K562 (cell line): ENCODE measurements at regions not wholly inside any gene's neighbourhood (a gene's known extent, or its start where the extent isn't known, plus 50 kb on each side); places are given as distances from the start of the nearest gene placed in this dataset.

ENCODE experiments used
- ATAC-seq: fragments of 200-7000 bp; cut with Tn5 transposase; 3 replicates; pipeline ENCODE4 v1.9.1; 2020; ENCODE audit warnings: moderate library complexity
- BruUV-seq: library from RNA; stranded (reverse); fragments of 400-500 nt; replicated peaks from 2 replicates; lab custom pipeline; 2021; lab: Mats Ljungman, UMichigan
- CTCF ChIA-PET: fragments of 300-600 bp; formaldehyde crosslinking; extraction: SDS; loops from one replicate; lab custom pipeline; 2021; ENCODE audit warnings: low intra/inter-chr PET ratio; lab: Yijun Ruan, JAX
- POLR2A ChIA-PET: fragments of 300-600, 350-650 bp; sonication (Branson Sonifier 250); formaldehyde crosslinking; extraction: SDS; loops from one replicate; lab custom pipeline; 2021; ENCODE audit warnings: antibody characterized with exemption, inconsistent platforms; lab: Yijun Ruan, JAX
- DNase-seq, 4 experiments: peaks; one replicate each; pipeline versions ENCODE4 v3.0.0 to v3.0.0-alpha.2; 2011 to 2018; ENCODE audit warnings: low spot score in 3 of 4, mixed read lengths in 3 of 4; ENCODE audit errors: extremely low read depth in 1 of 4
- FAIRE-seq: peaks from 2 replicates; lab custom pipeline; 2011; peaks lifted over from hg19 to GRCh38; lab: Jason Lieb, UNC
- H2AFZ ChIP-seq: 2 replicates; pipeline ENCODE4 v1.6.0; 2011; ENCODE audit warnings: low read depth, low read length, control low read depth, inconsistent platforms
- H3K27ac ChIP-seq: fragments of 200-600 bp; 3 replicates; pipeline ENCODE4 v1.8.0; 2011; ENCODE audit warnings: low read depth, mild to moderate bottlenecking, control low read depth, inconsistent platforms, low read length, moderate library complexity, mixed read lengths; ENCODE audit errors: extremely low read depth
- H3K27me3 ChIP-seq, 2 experiments: fragments of 300-600 bp in 1 of 2; 2 replicates in 1 of 2; 3 replicates in 1 of 2; pipeline versions ENCODE4 v1.6.0 to v1.8.0; 2011; ENCODE audit warnings: inconsistent platforms in 2 of 2, low read length in 2 of 2, mild to moderate bottlenecking in 1 of 2, mixed read lengths in 1 of 2, moderate library complexity in 1 of 2; ENCODE audit not compliant: control insufficient read depth in 2 of 2, insufficient read depth in 2 of 2
- H3K36me3 ChIP-seq: fragments of 300-600 bp; 3 replicates; pipeline ENCODE4 v1.8.0; 2011; ENCODE audit warnings: mild to moderate bottlenecking, low read length, inconsistent platforms; ENCODE audit not compliant: control insufficient read depth, insufficient read depth
- H3K4me1 ChIP-seq, 2 experiments: fragments of 200-600 bp in 1 of 2; replicated peaks in 1 of 2; 2 replicates in 1 of 2; 3 replicates in 1 of 2; pipeline versions ENCODE4 v1.5.1 to v1.8.0; 2011; ENCODE audit warnings: inconsistent platforms in 2 of 2, low read length in 2 of 2, mild to moderate bottlenecking in 1 of 2, mixed read lengths in 1 of 2, moderate library complexity in 1 of 2; ENCODE audit not compliant: control insufficient read depth in 2 of 2, insufficient read depth in 2 of 2
- H3K4me2 ChIP-seq: 2 replicates; pipeline ENCODE4 v1.6.1; 2011; ENCODE audit warnings: low read length, control low read depth, inconsistent platforms, mixed read lengths; ENCODE audit not compliant: insufficient read depth
- H3K4me3 ChIP-seq: fragments of 200-600 bp; sonication (generic), shearing (Covaris generic); 2 replicates; pipeline ENCODE4 v1.5.1; 2016; ENCODE audit warnings: control low read depth, inconsistent platforms
- H3K79me2 ChIP-seq: fragments of 200-600 bp; 3 replicates; pipeline ENCODE4 v1.8.0; 2011; ENCODE audit warnings: low read length, inconsistent platforms; ENCODE audit not compliant: control insufficient read depth, insufficient read depth
- H3K9ac ChIP-seq, 2 experiments: 2 replicates each; pipeline versions ENCODE4 v1.6.0 to v1.6.1; 2011; ENCODE audit warnings: low read depth in 2 of 2, low read length in 2 of 2, control low read depth in 1 of 2, inconsistent platforms in 1 of 2, mild to moderate bottlenecking in 1 of 2, mixed read lengths in 1 of 2; ENCODE audit not compliant: insufficient read depth in 1 of 2
- H3K9me1 ChIP-seq: one replicate; pipeline ENCODE4 v1.6.0; 2011; ENCODE audit warnings: inconsistent platforms, mild to moderate bottlenecking, low read length, moderate library complexity; ENCODE audit not compliant: control insufficient read depth, insufficient read depth
- H3K9me3 ChIP-seq: replicated peaks from 2 replicates; pipeline ENCODE4 v1.5.1; 2011; ENCODE audit warnings: low read depth, low read length, inconsistent platforms; ENCODE audit not compliant: control insufficient read depth, insufficient read depth
- H4K20me1 ChIP-seq: replicated peaks from 2 replicates; pipeline ENCODE4 v1.6.1; 2011; ENCODE audit warnings: low read length, inconsistent platforms, mixed read lengths; ENCODE audit not compliant: control insufficient read depth, insufficient read depth
- CHAMP1 ChIP-seq: fragments of 450-650 bp; IDR thresholded peaks from 2 replicates; pipeline ENCODE4 v1.6.1; 2016; ENCODE audit warnings: mild to moderate bottlenecking
- MTA2 ChIP-seq: fragments of 450-650 bp; IDR thresholded peaks from 2 replicates; pipeline ENCODE4 v1.6.1; 2016; ENCODE audit warnings: low read depth
- NFE2 ChIP-seq: IDR thresholded peaks from 2 replicates; pipeline ENCODE4 v1.6.1; 2014; ENCODE audit warnings: antibody characterized with exemption, low read depth
- PHF21A ChIP-seq: fragments of 450-650 bp; IDR thresholded peaks from 2 replicates; pipeline ENCODE4 v1.6.1; 2017; ENCODE audit warnings: low read depth, borderline replicate concordance
- RBM17 ChIP-seq: fragments of 200-400 bp; formaldehyde crosslinking; IDR thresholded peaks from 2 replicates; pipeline ENCODE4 v1.6.1; 2017; ENCODE audit warnings: low read depth, mild to moderate bottlenecking, low read length, borderline replicate concordance
- TCFL5 ChIP-seq: fragments of 250-450 bp; sonication (Bioruptor Pico); conservative IDR thresholded peaks from 2 replicates; pipeline ENCODE4 v1.6.1; 2021; ENCODE audit warnings: mild to moderate bottlenecking, moderate library complexity, matching md5 sums
- TEAD2 ChIP-seq: fragments of 450-650 bp; IDR thresholded peaks from 2 replicates; pipeline ENCODE4 v1.6.1; 2016; ENCODE audit warnings: missing genetic modification characterization, control low read depth, missing compliant biosample characterization
- U2AF1 ChIP-seq: fragments of 200-400 bp; formaldehyde crosslinking; optimal IDR thresholded peaks from 2 replicates; pipeline ENCODE3; 2017; ENCODE audit warnings: mild to moderate bottlenecking, low read depth, low read length, moderate library complexity
- ZNF586 ChIP-seq: fragments of 450-650 bp; formaldehyde crosslinking; conservative IDR thresholded peaks from 2 replicates; pipeline ENCODE4 v1.4.0; 2020; ENCODE audit warnings: mild to moderate bottlenecking, moderate library complexity
- WGBS: fragments of 100-300 bp; shearing (Covaris generic); methylation state at CpG from one replicate; pipeline ENCODE4 v1.1.6; 2016; ENCODE audit warnings: low coverage, mixed read lengths; ENCODE audit not compliant: insufficient coverage; ENCODE audit errors: missing lambda C conversion rate; 5-methylcytosine and 5-hydroxymethylcytosine counted together
- in situ Hi-C: fragments of 300-500 bp; cut with MboI; formaldehyde crosslinking; loops from 4 replicates; pipeline ENCODE4 v1.15.0; 2018; ENCODE audit warnings: inconsistent platforms, mixed read lengths
- intact Hi-C: fragments of 100-400 bp; cut with micrococcal nuclease; formaldehyde crosslinking; loops from 2 replicates; pipeline ENCODE4 v1.14.2; 2022
- TF ChIP-seq, protein P1 (sequence below): sonication (generic); formaldehyde crosslinking; IDR thresholded peaks from 2 replicates; pipeline ENCODE4 v1.8.0; 2022; ENCODE audit warnings: mild to moderate bottlenecking, missing genetic modification reagents
- TF ChIP-seq, protein P2 (sequence below): sonication (generic); formaldehyde crosslinking; IDR thresholded peaks from 2 replicates; pipeline ENCODE4 v1.8.0; 2022; ENCODE audit warnings: mild to moderate bottlenecking, missing genetic modification reagents, borderline replicate concordance
- TF ChIP-seq, protein P3 (sequence below), 2 experiments: fragments of 200-800 bp in 1 of 2; sonication (Bioruptor generic) in 1 of 2; sonication (generic) in 1 of 2; formaldehyde crosslinking in 1 of 2; IDR thresholded peaks in 1 of 2; conservative IDR thresholded peaks in 1 of 2; 2 replicates each; pipeline versions ENCODE4 v1.5.0 to v1.6.1; 2016 to 2020; ENCODE audit warnings: missing compliant biosample characterization in 1 of 2, missing genetic modification characterization in 1 of 2, missing genetic modification reagents in 1 of 2

DNA sequence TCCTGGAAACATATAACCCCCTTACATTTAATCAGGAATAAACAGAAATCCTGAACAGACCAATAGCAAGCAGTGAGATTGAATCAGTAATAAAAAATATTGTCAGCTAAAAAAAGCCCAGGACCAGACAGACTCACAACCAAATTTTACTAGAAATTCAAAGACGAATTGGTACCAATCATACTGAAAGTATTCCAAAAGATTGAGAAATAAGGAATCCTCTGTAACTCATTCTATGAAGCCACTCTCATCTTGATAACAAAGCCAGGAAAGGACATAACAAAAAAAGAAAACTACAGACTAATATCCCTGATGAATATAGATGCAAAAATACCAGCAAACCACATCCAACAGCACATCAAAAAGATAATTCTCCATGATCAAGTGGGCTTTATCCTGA lies 714.0 kb downstream of the SEMA5A start:
- WGBS, result 0% methylated on average over 1 of the region's 1 CpG
- no TSS peak for BruUV-seq
- H3K4me2 ChIP-seq, result no peak overlapping the region

More for the DNA sequence above, 714.0 kb downstream of the SEMA5A start:
- Histone ChIP-seq H3K27ac (no peak overlapping the region), H3K27me3 (no peaks in the 10 kb centered on the region), H3K9me1 (no peaks in the 10 kb centered on the region), H3K4me3 (no peak overlapping the region), H3K9me3 (no peaks in the 10 kb centered on the region), H3K4me1 (no peaks in the 10 kb centered on the region), H3K36me3 (no peaks in the 10 kb centered on the region), H4K20me1 (no peaks in the 10 kb centered on the region), H3K79me2 (no peaks in the 10 kb centered on the region)
- DNase-seq (no peak), ATAC-seq (no peak), FAIRE-seq (no peak)
- CTCF ChIA-PET, result no interaction called here
- in situ Hi-C loops (no loop called here), intact Hi-C loops (no loop called here)
- POLR2A ChIA-PET, result no interaction called here
- TF ChIP-seq TCFL5 (CRISPR knock-in tag) (no peak), CHAMP1 (no peak), U2AF1 (no peak), RBM17 (no peak), NFE2 (no peak), ZNF586 (CRISPR knock-in tag) (no peak), MTA2 (no peak), PHF21A (no peak), TEAD2 (no peak)
- TF ChIP-seq, protein P1, sequence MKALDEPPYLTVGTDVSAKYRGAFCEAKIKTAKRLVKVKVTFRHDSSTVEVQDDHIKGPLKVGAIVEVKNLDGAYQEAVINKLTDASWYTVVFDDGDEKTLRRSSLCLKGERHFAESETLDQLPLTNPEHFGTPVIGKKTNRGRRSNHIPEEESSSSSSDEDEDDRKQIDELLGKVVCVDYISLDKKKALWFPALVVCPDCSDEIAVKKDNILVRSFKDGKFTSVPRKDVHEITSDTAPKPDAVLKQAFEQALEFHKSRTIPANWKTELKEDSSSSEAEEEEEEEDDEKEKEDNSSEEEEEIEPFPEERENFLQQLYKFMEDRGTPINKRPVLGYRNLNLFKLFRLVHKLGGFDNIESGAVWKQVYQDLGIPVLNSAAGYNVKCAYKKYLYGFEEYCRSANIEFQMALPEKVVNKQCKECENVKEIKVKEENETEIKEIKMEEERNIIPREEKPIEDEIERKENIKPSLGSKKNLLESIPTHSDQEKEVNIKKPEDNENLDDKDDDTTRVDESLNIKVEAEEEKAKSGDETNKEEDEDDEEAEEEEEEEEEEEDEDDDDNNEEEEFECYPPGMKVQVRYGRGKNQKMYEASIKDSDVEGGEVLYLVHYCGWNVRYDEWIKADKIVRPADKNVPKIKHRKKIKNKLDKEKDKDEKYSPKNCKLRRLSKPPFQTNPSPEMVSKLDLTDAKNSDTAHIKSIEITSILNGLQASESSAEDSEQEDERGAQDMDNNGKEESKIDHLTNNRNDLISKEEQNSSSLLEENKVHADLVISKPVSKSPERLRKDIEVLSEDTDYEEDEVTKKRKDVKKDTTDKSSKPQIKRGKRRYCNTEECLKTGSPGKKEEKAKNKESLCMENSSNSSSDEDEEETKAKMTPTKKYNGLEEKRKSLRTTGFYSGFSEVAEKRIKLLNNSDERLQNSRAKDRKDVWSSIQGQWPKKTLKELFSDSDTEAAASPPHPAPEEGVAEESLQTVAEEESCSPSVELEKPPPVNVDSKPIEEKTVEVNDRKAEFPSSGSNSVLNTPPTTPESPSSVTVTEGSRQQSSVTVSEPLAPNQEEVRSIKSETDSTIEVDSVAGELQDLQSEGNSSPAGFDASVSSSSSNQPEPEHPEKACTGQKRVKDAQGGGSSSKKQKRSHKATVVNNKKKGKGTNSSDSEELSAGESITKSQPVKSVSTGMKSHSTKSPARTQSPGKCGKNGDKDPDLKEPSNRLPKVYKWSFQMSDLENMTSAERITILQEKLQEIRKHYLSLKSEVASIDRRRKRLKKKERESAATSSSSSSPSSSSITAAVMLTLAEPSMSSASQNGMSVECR (CRISPR knock-in tag), result no peak
- TF ChIP-seq, protein P2, sequence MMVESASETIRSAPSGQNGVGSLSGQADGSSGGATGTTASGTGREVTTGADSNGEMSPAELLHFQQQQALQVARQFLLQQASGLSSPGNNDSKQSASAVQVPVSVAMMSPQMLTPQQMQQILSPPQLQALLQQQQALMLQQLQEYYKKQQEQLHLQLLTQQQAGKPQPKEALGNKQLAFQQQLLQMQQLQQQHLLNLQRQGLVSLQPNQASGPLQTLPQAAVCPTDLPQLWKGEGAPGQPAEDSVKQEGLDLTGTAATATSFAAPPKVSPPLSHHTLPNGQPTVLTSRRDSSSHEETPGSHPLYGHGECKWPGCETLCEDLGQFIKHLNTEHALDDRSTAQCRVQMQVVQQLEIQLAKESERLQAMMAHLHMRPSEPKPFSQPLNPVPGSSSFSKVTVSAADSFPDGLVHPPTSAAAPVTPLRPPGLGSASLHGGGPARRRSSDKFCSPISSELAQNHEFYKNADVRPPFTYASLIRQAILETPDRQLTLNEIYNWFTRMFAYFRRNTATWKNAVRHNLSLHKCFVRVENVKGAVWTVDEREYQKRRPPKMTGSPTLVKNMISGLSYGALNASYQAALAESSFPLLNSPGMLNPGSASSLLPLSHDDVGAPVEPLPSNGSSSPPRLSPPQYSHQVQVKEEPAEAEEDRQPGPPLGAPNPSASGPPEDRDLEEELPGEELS (CRISPR knock-in tag), result no peak
- TF ChIP-seq, protein P3, sequence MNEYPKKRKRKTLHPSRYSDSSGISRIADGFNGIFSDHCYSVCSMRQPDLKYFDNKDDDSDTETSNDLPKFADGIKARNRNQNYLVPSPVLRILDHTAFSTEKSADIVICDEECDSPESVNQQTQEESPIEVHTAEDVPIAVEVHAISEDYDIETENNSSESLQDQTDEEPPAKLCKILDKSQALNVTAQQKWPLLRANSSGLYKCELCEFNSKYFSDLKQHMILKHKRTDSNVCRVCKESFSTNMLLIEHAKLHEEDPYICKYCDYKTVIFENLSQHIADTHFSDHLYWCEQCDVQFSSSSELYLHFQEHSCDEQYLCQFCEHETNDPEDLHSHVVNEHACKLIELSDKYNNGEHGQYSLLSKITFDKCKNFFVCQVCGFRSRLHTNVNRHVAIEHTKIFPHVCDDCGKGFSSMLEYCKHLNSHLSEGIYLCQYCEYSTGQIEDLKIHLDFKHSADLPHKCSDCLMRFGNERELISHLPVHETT (CRISPR knock-in tag; conservative IDR thresholded peaks at IDR 0.05 in 1 of 2, IDR thresholded peaks at IDR 0.05 in 1 of 2), result no peak
- TF ChIP-seq, all 486 proteins: peak for 0
- Histone ChIP-seq H3K9ac (no peak overlapping the region), H2AFZ (no peak overlapping the region)
